Hematopoietic multipotent progenitor cell treated with erythropoietin and hydrocortisone succinate and interleukin-3 and kit ligand, for 17 days (in vitro differentiated cells): ENCODE measurements at regions not wholly inside any gene's neighbourhood (a gene's known extent, or its start where the extent isn't known, plus 50 kb on each side); places are given as distances from the start of the nearest gene placed in this dataset.
"Not testable (repeated sequence)": the region's sequence is repeated elsewhere in the genome, so short reads cannot be mapped to it uniquely, and the experiment has no call there.

ENCODE experiments used
- DNase-seq: peaks from one replicate; pipeline ENCODE4 v3.0.0-alpha.2; 2015; ENCODE audit warnings: low spot score

DNA sequence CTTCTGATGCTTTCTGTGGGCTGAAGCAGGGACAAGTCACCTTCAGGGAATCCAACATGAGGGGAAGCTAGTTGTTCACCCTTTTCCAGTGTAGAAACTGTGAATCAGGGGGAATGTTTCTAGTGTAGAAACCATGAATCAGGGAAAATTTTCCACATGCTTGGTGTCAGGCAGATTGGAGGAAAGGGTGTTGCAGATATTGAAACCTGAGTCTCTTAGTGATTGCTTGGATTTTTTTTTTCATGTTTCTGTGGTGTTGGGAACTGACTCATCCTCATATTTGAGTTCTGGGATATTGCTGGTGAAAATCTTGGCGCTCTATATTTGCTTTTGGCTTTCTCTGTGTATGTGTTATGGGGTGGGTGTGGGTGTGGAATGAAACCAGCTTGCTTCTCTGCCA, 144.5 kb upstream of the FBXO33 start:
- DNase-seq = no peak

DNA sequence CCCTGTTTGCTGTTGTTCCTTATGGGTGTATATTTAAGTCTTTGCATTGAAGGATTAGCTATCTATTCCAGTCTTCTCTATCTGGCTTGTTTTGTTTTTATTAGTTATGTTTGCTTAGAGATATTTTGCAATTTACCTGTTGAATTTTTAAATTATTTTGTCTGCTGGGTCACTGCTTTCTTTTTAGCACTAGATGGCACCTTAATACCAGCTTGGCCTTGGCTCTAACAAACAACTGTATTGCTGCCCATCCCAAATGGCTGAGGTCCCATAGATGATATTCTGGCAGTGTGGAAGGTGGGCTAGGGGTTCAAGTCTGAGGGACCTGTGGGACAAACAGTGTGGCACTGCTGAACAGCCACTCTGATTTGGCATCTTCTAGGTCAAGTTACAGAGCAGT, 144.0 kb upstream of the FBXO33 start:
- no peak for DNase-seq

DNA sequence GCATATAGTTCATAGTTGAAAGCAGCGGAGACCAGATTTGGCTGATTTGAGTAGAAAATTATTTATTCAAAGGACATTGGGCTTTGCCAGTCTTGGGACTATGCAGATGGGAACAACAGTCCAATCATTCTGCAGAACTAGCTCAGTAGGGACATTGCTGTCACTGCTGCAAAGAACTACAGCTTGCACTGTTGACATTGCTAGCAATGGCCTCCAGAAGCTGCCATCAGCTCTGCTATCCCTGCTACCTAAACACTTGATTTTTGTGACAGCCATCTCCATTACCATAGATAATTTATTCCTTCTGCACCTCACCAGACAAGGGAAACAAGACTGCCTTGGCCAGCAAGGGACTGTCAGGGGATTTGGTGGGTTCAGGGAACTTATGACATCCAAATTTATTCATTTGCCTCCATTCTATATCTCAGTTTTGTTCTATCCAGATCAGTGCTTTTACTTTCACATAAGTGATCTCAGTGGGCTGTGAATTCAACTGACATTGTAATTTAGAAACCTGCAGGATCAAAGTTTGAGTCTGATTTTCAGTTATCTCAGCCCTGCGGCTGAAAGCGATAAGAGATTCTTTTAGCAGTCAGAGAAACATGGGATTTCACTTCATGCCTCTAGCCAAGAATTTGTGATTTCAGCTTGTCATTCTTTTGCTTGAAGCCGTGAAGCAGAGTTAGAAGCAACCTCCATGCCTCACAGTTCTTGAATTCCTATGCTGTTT, 136.7 kb upstream of the FBXO33 start:
- no peak for DNase-seq

DNA sequence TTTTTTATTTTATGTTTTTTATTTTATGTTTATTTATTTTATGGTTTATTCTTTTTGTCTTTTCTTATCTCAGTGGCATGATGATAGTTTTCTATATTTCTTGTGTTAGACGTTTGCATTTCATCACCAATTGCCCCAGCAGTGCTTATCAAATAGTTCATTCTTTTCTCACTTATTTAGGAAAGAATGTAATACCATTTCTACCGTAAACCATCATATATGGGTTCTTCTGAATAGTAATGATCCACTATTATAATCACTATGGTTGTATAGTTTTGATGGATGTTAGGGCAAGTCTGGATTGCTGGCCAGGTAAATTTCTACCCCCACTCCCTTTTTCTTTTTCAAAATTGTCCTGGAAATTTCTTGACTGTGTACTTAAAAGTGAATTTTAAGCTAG, 134.6 kb upstream of the FBXO33 start:
- DNase-seq = no peak

DNA sequence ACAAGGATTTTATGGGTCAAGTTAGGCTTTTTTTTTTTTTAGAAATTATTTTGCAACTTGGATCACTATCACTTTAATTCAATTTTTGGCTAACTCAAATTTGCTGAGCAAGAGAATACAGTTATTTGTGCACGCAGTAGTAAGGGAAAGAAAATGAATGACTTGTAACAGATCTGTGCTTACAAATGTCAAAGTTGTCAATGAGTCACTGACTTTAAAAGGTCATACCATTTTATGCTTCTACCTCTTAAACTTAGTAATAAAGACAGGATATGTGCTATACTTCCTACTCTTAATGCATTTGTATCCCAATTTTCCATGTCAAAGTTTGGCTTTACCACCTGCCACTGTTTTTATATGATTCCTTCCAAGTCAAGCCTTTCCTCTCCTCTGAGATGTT, 131.1 kb upstream of the FBXO33 start:
- no peak for DNase-seq

DNA sequence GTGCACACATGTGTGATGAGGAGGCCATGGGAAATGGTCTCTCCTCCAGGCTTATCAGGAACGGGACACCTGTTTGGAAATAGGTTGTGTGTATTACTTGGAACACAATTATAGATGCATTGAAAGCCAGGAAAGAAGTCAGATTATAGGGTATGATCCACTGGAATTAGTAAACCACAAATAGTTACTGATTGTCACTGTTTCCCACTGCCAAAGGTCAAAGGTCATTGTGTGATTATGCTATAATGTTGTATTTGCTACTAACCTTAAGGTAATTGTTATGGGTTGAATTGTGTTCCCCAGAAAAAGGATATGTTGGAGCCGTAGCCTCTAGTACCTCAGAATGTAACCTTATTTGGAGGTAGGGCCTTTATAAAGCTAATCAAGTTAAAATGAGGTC, 129.9 kb upstream of the FBXO33 start:
- no peak for DNase-seq

DNA sequence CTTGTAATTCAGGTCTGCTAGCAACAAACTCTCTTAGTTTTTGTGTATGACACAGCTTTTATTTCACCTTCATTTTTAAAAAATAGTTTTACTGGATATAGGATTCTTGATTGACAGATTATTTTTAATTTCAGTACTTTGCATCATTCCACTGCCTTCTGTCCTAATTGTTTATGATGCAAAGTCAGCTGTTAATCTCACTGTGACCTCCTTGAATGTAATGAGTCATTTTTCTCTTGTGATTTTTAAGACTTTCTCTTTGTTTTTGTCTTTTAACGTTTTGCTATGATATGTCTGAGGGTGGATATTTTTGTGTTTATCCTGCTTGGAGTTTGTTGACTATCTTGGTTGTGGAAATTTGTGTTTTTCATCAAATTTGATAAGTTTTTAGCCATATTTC, 126.3 kb upstream of the FBXO33 start:
- no peak for DNase-seq

DNA sequence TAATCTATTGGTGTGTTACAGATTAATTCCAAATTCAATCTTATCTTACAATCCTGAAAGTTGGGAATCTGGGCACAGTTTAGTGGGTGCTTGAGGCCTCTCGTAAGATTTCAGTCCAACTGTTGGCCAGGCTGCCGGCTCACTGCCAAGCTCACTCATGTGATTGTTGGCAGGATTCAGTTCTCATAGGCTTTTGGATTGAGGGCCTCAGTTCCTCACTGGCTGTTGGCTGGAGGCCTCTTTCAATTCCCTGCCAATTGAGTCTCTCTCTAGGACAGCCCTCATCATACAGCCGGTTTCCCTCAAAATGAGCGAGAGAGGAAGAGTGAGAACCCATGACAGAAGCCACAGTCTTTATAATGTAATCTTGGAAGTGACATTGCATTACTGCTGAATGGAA, 123.5 kb upstream of the FBXO33 start:
- no peak for DNase-seq

DNA sequence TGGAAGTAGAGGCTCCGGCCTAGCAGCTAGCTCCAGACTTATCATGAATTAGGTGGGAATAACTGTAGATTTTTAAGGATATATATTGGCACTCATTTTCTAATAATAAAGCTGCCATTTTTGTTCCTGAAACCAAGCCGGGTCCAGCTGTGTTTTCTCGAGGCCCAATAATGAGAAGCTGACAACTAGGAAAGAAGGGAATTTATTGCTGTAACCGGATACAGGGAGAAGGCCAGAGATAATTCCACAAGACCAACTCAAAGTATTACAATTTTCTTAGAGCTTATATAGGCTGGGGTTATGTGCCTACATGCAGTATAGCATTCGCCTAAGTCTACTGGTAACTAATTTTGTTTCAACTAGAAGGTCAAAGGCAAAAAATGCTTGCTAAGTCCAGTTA, 122.3 kb upstream of the FBXO33 start:
- no peak for DNase-seq

DNA sequence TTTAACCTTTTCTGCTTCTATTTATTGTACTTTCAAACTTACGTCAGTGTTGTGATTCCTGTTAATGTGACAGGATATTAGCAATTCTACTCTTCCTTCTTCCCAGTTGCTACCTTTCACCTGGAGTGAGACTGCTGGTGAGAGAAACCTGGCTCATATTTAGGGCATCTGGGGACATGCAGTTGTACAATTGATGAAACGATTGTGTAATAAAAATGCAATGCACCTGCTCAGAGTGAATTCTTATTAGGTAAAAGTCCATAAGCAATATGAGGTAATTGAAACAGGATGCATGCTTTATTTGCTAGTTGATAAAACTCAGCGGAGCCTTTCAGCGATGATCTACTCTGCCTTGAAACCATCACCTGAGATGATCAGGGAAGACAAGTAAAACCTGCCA, 116.1 kb upstream of the FBXO33 start:
- no peak for DNase-seq

DNA sequence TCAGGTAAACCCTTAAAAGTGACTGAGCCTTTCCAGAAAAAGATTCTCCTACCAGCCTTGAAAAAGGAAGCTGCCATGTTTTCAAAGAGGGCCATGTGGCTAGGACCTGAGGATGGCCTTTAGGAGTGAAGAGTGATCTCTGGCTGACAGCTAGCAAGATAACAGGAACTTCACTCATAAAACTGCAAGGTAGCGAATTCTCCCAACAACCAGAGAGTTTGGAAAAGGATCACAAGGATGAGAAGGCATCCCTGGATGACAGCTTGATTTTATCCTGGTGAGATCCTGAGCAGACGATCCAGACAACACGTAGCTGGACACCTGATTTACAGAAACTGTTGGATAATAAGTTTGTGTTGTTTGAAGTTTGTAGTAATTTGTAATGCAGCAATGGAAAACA, 115.6 kb upstream of the FBXO33 start:
- DNase-seq = no peak

DNA sequence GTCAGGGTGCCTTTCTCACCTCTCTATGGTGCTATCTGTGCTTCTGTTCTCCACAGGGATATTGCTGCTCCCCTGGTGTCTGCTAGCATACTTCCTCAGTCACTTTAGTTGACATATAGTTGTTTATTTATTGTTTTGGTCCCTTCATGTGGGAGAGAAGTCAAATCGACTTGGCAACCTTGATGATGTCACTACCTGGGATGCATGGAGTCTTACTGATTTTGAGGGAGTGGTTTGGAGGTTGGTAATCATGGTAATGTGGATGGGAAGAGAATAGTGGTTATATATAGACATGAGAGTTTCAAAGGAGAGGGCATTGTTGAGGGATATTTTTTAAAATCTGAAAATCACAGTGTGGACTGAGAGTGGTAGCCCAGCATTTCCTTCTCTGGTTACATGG, 73.6 kb upstream of the FBXO33 start:
- DNase-seq = no peak

DNA sequence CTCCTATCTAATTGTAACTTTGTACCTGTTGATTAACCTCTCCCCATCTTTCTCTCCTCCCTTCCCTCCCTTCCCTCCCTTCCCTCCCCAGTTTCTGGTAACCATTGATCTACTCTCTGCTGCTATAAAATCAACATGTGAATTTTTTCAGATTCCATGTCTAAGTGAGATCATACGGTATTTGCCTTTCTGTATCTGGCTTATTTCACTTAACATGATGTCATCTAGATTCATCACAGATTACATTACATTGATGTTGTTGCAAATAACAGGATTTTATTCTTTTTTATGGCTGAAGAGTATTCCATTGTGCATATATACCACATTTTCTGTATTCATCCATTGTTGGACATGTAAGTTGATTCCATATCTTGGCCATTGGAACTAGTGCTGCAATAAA, 68.0 kb upstream of the FBXO33 start:
- DNase-seq = no peak

DNA sequence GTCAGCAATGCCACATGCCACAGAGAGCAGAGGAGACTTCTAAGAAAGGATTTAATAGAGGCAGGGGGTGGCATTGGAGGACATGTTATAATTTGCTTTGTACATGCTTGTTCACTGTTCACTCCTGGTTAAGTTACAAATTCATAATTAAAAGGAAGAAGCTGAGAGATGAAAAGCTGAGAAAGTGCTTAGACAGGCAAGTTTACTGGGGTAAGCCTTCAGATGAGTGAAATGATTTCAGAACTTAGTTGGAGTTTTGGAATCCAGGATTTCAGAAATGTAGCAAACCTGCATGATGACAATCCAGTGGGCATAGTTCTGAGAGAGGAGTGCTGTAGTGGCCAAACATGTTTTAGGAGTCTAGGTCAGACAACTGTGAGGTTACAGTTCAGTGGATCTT, 67.3 kb upstream of the FBXO33 start:
- DNase-seq = no peak

DNA sequence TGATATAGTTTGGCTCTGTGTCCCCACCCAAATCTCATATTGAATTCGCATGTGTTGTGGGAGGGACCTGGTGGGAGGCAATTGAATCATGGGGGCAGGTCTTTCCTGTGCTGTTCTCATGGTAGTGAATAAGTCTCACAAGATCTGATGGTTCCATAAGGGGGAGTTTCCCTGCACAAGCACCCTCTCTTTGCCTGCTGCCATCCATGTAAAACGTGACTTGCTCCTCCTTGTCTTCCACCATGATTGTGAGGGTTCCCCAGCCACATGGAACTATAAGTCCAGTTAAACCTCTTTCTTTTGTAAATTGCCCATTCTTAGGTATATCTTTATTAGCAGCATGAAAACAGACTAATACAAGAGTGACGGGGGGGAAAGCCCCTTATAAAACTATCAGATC, 65.4 kb upstream of the FBXO33 start:
- not testable (repeated sequence) for DNase-seq

DNA sequence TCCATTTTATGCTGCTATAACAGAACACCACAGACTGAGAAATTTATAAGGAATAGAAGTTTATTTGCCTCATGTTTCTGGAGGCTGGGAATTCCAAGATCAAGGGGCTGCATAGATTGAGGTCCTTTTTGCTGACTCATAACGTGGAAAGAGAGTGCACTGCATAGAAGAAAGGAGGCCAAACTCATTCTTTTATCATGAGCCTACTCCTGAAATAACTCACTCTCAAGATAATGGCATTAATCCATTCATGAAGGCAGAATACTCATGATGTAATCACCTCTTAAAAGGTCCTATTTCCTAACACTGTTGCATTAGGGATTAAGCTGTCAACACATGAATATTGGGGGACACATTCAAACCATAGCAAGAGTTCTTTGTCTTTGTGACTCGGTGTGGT, 60.0 kb upstream of the FBXO33 start:
- no peak for DNase-seq

DNA sequence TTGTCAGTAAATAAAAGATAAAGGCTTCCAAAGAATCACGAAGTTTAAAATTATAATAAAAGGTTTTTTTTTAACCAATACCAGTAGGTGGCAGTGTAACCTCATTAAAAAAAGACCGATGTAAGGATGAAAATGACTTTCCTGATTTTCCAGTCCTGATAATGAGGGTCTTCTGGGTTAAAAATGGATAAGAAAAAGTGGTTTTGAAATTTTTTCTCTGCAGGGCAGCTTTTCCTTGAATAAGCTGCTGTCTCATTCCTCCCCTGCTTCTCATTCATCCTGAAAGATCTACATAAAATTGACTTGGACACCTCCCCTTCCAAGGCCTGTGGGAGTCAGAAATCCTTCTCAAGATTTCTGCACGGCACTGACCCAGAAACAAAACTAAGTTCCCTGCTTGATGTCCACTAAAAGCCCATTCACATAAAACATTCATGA, 58.9 kb upstream of the FBXO33 start:
- peak; percentile 24 for DNase-seq

DNA sequence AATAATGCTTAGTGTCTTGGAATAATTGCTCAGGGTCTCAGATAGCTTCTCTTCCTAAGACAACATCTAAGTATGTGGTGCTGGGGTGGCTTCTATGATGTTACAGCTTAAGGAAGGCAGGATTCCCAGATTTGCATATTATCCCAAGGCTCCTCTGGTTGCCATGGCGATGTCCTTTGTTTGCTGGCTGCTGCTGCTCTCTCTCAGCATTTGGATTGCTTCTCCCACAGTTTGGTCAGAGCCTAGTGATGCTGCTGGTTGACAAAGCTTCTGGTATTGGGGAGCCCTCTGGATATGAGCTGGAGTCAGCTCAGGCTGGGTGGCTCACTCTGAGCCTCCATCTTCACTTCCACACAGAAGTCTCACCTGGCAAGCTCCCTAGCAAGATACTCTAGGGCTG, 56.4 kb upstream of the FBXO33 start:
- DNase-seq = no peak

DNA sequence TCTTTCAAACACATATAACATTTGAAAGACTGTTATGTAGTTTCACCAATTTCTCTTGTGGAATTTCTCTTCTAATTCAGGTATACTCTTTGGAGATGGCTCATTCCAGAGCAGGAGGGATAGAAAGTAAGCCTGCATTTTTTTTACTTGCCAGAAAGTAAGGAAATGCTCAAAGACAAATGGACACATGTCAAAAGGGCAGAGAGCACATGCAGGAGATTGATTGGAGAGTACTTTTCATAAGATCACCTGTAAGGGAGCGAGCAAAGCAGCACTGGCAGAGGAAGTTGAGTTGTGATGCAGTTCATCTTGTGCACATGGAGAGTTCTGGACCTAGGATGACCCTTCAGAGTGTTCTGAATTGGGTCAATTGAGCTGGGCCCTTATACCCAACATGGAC, 51.4 kb upstream of the FBXO33 start:
- no peak for DNase-seq
